Stimulated activated CD4-positive, alpha-beta T cell treated with anti-CD3 and anti-CD28 coated beads, Interleukin-2, amount 100 ng/mL, for 24 hours (primary cell): ENCODE measurements at regions not wholly inside any gene's neighbourhood (a gene's known extent, or its start where the extent isn't known, plus 50 kb on each side); places are given as distances from the start of the nearest gene placed in this dataset.

Source experiments
- DNase-seq, 2 donors: peaks; one replicate each; pipeline ENCODE4 v3.0.0-alpha.2; 2020

DNA sequence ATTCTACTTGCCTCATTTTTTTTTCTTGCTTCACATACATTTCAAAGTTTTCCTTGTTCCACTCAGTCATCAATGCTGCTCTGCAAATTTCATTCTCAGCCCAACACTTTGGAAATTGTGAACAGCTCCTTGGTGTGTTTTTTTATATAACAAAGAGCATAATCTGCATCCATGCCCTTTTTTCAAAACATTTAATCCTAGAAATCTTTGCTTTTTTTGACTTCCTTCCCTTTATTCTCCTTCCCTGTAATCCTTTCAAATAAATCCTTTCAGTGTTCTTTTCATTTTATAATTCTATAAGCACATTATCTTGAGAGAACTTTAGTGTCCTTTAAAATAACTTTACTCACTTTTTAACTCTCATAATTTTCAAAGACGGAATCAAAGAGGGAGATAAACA, 1150.8 kb downstream of the SI start:
- DNase-seq: no peak

DNA sequence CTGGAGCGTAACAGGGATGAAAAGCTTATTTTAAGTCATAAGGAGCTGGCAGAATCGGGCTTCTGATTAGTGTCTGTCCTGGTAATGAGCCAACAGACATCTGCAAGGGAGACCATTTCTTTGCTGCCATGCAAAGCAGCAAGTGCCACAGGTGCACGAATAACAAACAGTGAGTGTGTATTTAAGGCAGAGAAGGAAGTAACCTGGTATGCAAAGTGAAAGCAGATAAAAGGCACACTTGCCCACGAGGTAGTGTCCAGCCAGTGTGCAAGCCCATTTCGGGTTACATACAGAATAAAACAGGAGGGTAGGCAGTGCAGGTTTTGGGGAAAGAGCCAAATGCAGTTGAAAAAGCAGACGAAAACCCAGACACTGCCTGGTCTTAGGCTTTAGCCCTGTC, 1153.7 kb downstream of the SI start:
- no peak for DNase-seq

DNA sequence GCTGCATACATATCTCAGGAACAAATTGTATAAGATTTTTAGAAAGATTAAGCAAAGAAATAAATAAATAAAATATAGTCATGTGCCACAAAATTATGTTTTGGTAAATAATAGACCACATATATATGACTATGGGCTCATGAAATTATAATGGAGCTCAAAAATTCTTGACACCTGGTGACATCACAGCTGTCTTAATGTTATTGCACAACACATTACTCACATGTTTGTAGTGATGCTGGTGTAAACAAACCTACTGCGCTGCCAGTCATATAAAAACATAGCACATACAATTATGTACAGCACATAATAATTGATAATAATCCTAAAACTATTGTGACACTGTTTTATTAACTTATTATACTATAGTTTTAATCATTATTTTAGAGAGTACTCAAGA, 1159.1 kb downstream of the SI start:
- DNase-seq: no peak

DNA sequence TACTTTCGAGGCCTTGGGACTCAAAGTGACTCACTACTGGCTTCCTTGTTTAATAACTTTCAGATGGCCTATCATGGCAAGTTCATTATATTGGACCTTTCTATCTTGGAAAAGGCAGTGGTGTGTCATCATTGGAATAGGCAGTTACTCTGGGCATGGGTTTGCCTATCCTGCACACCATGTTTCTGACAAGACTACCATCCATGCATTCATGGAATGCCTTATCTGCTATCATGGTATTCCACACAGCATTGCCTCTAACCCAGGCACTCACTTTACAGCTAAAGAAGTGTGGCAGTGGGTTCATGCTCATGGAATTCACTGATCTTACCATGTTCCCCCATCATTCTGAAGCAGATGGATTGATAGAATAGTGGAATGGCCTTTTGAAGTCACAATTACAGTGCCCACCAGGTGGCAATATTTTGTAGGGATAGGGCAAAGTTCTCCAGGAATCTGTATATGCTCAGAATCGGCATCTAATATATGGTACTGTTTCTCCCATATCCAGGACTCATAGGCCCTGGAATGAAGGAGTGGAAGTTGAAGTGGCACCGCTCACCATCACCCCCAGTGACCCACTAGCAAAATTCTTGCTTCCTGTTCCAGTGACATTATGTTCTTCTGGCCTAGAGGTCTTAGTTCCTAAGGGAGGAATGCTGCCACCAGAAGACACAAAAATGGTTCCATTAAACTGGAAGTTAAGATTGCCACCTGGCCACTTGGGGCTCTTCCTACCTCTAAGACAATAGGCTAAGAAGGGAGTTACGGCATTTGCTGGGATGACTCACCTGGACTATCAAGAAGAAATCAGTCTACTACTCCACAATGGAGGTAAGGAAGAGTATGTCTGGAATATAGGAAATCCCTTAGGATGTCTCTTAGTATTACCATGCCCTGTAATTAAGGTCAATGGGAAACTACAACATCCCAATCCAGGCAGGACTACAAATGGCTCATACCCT, 1161.4 kb downstream of the SI start:
- no peak for DNase-seq

DNA sequence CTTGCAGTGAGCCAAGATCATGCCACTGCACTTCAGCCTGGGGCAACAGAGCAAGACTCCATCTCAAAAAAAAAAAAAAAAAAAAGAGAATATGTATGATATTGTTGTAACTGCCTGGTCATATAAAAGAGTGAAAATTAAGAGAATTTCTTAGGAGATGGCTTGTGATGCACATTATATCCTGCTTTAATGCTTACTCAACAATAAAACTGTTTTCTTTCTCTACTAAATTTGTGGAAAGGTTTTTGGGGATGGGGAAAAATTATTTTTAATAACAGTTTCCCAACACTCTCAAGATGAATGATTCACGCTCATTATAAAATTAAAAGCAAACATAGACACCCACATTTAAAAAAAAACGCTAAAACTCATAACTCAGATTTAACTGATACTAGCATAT, 1163.0 kb downstream of the SI start:
- DNase-seq: no peak

DNA sequence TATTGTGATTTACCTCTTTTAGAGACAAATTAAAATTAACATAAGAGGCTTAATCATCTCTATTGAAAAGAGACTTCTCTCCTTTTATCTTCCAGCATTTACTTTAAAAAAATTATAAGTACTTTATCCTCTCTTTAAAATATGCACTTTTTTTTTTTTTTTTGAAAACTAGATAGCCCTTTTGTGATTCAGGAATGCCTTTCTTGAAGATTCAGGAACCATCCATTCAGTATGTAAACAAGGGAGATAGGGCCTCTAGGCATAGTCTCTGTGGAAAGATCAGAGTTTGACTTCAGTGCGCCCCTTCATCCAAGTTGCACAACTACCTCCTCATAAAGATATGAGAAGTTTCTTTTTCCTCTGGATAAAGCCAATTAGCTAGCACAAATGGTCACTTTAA, 1163.7 kb downstream of the SI start:
- no peak for DNase-seq

DNA sequence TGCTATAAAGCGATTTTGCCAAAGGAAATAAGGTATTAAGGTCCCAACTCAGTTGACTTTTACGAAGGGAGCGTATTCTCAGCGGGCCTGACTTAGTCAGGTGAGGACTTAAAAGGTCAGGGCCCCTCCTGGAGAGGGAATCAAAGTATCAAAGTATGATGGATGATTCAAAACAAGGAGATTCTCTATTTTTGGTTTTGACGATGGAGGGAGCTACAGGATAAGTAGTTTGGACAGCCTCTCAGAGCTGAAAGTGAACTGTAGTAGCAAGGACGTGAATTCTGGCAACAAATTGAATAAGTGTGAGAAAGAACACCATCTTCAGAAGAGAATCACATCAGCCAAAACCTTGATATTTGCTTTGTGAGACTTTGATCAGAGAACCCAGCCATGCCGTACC, 1186.5 kb downstream of the SI start:
- no peak for DNase-seq

DNA sequence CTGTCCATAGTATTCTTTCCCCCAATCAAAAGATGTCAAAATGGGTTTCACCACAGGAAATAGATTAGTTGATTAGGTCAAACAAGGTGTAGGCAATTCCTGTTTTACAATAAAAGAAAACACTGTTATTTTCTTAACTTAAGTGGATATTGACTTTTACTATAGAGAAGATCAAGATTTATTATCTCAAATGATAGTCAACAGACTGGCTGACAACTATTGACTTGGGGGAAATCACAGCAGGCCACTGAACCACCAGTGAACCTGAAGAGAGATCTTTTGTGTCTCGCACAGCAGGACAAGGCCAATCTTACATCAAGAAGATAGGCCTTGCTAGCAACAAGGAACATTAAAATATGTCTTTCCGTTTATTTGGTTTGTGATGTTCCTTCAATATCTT, 1187.6 kb downstream of the SI start:
- DNase-seq: no peak

DNA sequence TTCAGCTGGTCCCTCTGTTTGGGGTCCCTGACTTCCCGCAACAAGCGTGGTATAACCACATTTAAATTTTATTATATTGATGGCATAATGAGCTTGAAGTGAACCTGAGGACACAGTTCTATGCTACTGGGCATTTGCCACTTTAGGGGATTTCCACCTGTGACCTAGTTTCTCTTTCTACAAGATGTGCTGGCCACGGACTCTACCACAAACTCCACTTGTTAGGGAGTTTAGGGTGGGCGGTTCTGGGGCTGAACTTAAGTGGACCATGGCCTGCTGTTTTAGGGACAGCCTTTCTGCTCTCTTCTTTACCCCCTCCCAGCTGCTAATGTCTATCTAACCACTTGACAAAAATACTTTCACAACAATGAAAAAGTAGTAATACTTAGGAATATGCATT, 1199.1 kb downstream of the SI start:
- DNase-seq: no peak

DNA sequence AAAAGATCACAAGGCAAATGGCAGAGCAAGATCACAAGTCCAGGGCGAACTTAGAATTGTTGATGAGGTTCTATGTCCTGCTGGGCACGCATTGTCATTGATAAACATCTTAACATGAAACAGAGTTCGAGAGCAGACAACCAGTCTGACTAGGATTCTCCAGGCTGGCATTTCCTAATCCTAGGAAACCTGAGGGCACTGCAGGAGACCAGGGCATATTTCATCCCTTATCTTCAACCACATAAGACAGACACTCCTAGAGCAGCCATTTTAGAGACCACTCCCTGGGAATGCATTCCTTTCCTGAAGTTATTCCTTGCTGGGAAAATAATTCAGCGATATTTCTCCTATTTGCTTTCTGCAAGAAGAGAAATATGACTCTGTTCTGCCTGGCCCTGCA, 1199.9 kb downstream of the SI start:
- DNase-seq: no peak

DNA sequence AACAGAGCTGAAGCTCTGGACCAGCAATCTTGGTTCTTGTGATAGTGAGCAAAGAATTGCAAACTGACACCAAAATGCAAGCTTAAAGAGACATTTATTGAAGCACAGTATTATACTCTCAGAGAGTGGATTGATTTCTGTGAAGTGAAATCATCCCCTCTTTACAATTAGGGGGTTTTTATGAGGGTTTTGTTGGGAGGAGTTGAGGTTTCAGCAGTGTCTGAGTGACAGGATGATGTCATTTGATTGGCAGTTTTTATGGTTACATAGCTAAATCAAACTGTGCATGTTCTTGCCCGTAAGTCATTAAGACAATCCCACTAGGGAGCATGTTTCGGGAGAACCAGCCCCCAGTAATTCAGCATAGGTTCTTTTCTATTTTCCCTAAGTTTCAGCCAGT, 1200.5 kb downstream of the SI start:
- no peak for DNase-seq

DNA sequence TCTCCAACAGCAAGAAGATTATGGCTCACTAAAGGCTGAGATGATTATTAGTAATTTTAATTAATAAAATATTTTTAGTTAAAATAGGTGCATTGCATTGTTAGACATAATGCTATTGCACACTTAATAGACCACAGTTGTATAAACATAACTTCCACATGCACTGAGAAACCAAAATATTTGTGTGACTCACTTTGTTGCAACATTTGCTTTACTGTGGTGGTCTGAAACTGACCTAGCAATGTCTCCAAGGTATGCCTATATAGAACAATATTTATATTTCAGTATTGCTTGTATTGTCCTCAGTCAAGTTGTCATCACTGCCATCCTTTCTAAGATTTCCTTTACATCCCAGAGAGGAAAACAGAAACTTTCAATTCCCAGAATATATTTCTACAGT, 1215.2 kb downstream of the SI start:
- no peak for DNase-seq

DNA sequence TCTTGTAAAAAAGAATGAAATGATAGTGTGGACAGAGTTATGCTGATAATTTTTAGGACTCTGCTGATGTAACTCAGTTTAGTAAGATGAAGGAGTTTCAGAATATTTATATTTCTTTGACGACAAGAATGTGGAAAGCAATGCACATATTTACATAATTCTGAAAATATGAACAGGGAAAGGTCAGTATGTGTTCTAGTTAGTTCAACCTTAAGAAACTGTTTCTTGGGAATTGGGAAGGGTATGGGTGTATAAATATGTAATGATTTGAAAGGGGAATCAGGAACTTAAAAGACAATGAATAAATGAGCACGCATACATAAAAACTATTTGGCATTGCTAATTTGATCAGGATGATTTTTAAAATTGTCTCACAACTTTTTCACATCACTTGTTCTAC, 1226.1 kb downstream of the SI start:
- no peak for DNase-seq

DNA sequence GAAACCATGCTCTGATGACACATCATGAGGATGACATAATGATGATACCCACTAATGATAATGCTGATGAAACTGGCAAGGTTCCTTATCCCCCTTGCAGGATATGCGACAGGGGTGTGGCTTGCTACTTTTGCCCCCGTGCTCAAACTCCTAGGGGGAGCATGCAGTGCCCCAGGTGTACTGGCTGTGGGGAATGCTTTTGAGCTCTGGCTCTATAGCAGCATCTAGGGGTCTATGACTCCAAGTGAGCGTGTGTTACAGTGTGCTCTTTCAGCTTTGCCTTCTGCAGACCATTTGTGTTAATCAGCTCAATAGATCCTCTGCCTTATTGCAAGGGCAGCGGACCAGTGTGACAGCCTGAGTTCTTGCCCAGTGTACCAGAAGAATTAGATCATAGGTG, 1239.5 kb downstream of the SI start:
- DNase-seq: no peak

DNA sequence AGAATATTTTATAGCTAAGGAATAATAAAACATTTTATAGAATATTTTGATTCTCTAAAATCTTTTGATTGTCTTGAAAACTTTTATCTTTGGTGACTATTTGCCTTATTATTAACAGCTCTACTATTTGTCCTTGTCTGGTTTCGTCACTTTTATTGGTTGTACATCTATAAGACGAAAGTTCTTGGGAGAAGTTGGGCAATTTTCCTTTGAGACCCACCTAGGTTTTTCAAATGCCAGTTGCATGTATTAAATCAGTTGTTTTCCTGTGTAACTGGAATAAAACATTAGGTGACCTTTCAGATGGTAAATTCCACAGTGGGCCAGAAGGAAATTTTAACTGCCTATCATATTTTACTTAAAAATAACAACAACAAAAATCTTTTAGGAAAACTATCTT, 1245.7 kb downstream of the SI start:
- no peak for DNase-seq

DNA sequence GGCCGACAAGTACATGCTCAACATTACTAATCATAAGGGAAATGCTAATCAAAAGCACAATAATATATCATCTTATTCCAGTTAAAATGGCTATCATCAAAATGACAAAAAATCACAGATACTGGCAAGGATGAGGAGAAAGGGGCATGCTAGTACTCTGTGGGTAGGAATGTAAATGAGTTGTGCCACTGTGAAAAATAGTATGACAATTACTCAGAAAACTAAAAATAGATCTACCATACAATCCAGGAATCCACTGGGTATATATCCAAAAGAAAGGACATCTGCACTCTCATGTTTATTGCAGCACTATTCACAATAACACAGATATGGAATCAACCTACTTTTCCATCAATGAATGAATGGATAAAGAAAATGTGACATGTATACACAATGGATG, 1256.5 kb downstream of the SI start:
- DNase-seq: no peak

DNA sequence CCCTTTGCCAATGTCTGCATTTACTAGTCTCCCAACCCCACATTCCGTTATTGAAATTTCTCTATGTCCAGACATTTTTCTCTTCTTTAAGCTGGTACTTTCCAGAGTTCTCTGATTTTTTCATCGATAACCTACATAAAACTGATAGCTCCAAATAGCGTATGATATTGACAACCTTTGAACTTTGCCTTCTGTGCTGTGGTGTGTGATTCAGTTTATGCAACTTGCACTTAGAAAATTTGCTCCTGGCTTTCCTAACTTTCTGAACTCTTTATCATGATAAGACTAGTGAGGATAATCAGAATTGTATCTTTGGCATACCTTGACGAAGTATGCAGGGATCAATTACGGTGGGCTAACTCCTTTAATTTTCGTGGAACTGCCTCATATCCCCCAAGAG, 1261.3 kb downstream of the SI start:
- no peak for DNase-seq

DNA sequence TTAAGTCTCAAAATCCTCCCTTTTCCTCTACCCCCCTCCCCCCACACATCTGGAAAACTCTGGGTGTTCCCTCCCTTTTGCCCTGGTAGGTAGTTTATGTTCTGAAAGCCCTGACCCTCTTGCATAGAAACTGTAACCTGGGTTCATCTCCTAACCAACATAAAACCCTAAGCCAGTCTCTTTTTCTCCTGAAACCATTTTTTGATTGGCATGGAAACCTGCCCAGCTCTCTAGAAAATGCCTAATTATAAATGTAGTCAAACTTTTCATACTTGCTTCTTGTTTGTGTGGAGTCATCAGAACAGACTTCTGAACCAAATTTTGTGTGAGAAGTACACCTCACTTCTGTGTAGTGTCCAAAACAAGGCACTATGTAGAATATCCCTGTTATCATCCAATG, 1264.4 kb downstream of the SI start:
- no peak for DNase-seq

DNA sequence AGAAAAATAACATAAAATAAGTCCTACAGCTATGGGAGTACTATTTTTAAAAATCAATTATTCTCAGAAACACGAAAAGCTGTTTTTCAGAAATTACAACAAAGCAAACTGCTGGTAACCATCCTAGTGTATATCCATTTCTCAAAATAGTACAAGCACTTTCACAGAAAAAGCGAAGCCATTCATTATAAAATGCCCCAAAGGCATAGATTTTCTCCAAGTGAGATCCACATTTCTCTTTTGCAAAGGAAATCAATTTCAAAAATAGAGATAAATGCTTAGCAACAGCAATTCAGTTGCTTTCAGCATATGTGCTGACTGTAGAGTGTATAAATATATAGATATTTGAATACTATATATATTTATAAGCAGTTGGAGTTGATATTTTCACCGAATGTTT, 1266.3 kb downstream of the SI start:
- DNase-seq: no peak

DNA sequence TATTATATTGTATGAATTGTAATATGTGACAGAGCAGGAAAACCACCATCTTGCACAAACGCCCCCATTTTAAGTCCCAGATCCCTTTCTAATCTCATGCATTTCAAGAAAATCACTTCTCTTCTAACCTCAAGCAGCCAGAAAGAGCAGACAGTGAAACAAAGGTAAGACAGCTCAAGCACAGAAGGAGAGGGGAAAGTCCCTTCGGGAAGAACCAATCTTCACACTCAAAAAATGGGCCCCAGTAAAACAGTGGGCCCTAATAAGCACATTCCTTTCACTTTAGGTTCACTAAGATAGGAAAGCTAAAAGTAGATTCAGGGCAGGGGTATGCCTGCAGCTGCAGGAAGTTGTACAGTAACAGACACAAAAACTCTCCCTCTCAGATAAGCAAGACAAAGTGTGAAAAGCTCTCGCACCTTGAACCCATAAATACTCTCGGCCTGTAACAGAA, 1268.7 kb downstream of the SI start:
- no peak for DNase-seq

DNA sequence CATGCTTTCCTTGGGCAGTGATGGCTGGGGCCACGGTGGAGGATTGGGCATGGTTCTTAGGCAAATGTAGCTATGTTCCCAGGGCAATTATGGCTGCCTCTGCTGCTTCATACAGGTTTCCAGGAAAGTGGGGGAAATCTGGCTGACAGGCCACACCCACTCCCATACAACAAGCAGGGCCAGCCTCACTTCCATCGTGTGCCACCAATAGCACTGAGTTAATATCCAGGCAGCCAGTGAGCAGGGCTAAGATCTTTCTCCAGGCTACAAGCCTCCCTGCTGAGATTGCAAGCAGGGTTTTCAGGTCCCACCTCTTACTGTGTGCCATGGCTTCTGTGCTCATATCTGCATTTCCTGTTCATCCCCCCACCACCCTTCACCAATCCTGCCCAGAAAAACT, 1291.9 kb downstream of the SI start:
- DNase-seq: no peak

DNA sequence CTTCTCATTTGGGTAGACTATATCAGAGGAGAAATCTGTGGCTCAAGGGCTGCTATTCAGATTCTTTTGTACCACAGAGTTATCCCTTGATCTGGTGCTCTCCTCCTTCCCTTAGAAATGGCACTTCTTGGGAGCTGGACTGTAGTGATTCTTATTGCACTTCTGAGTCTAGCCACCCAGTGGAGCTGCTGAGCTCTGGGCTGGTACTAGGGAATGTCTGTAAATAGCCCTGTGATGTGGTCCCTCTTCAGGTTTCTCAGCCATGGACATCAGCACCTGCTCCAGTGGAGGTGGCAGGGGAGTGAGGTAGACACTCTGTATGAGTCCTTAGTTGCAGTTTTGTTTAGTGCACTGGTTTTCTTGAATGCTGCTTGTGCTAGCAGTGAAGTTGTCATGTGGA, 1292.6 kb downstream of the SI start:
- DNase-seq: no peak

DNA sequence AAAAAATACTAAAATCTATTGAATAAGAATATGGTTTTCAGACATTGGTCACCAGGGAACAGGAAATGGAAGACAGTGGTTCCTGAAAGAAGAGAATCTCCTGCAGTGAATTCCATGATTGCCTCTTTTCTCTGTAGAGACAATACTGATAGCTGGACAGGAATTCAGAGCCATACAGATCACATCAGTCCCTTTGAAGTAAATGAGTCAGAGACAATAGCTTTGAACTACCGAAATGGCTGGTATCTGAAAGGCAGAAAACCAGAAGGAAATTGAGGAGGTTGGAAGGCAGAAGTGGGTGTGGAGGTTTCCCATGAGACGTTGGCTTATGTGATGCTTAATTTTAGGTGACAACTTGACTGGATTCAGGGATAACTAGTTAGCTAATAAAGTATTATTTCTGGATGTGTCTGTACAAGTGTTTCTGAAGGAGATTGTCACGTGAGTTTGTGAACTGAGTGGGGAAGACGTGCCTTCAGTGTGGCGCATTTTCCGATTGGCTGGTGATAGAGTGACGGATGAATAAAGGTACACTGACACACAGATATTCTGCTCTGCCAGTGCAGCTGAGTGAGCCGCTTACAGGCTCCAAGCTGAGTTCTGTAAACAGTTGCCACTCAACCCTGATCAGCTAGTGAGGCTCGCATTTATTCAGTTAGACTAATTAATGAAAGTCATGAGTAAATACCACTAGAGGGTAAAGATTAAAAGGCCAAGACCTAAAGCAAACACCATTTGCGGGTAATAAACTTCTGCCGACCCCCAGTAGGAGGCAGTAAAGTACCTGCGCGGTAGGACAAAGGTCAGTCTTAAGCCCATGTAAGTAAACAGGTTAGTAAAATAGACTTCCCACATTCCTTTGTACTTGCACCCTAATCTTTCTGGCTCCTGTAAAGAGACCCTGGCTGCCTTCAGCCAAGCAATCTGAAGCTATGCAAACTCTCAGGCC, 1298.6 kb downstream of the SI start:
- no peak for DNase-seq

DNA sequence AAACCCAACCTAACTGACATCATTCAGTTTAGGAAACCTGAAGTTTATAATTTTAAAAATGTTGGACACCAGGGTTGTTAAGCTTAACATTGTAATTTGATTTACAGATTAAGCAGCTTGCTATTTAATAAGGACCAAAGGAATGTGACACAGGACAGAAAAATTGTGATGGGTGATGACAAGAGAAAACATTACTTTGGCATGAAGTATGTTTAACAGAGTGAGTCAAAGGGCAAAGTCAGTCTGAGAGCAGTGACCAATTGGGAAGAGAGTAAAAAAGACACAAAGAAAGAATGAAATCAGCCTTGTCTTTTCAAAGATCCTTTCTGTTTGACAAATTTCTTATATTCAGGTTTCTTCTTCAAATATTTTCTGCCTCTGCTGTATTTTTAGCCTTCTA, 1301.6 kb downstream of the SI start:
- DNase-seq: no peak
